COLO668 (cell line): ENCODE measurements at regions not wholly inside any gene's neighbourhood (a gene's known extent, or its start where the extent isn't known, plus 50 kb on each side); places are given as distances from the start of the nearest gene placed in this dataset.

ENCODE experiments used
- DNase-seq: peaks from one replicate; lab custom pipeline; 2025; ENCODE audit not compliant: unreplicated experiment; lab: John Stamatoyannopoulos, UW

DNA sequence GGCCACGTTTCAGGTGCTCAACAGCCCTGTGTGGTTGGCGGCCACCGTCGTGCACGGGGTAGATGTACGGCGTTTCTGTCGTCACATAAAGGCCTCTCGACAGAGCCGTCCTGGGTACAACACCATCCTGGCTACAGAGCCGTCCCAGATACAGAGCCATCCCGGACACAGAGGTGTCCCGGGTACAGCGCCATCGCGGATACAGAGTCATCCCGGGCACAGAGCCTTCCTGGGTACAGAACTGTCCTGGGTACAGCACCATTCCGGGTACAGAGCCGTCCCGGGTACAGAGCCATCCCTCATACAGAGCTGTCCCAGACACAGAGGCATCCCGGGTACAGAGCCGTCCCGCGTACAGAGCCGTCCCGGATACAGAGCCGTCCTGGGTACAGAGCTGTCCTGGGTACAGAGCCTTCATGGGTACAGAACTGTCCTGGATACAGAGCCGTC lies 222.7 kb upstream of the SOX1 start:
- no peak for DNase-seq

DNA sequence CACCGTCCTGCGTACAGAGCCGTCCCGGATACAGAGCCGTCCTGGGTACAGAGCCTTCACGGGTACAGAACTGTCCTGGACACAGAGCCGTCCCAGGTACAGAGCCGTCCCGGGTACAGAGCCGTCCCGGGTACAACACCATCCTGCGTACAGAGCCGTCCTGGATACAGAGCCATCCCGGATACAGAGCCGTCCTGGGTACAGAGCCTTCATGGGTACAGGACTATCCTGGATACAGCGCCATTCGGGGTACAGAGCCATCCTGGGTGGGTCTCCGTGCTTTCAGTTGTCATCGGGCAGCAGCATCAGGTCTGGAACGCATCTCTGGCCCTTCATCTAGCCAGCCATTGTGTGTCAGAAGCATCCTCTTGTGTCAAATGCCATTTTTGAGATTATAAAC lies 222.3 kb upstream of the SOX1 start:
- DNase-seq, result no peak

DNA sequence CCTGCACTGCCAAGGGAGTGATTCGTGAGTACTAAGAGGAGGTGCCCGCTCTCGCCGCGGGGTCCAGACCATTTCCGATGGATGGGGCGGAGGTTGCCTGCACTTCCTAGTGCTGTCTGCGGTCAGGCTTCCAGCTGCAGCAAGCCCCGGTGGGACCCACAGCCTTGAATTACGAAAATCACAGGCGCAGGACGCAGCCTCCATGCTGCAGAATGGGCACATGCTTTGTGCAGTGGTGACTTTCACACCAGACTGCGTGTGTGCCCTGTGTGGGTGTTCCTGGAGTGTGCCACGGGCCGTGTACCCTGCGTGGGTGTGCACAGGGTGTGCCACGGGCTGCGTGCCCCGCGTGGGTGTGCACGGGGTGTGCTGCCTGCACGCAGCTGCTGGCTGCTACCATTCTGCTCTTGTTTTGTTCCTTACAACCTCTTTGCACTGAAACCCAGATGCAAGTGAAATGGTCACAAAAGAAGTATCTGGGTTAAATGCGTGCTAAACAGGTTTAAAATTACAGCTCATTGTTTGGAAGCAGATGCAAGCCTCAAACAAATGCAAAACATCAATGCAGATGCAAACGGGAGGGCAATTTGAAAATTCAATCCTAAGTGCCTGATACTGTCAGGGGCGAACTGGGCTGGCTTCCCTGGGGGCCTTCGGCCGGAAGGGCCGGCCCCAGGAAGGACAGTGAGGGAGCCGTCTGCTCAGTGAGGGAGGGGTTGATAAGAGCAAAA lies 221.2 kb upstream of the SOX1 start:
- DNase-seq, result no peak

DNA sequence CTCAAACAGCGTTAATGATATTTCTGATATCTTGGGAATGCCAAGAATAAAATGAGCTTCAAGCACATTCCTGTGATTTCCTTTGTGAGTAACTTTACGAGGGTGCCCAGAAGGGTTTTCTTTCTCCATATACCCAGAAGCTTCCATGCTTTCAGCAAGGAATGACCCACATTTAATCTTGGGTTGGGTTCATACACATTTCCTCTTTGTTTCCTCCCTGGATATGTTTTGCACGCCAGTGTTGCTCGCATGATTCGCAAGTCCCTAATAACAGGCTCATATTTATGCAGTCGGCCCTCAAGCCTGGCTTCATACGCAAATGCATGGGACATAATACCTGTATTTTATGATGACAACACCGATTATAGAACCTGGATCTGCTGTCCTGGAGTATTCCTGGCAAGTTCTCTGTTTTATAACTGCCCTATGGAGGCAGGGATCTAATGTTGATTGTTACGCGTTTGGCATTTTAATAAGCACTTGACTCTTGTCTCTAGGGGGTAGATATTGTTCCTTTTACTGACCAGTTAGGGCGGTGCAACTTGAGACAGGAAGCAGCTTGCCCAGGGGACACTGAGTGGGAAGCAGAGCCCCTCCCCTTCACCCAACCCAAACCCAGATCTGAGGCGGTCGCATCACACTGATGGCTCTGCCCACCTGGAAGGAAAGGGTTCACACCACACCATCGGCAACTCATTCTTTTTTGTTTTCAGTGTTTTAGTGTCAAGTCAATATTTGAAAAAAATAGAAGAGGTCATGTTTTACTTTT lies 220.4 kb upstream of the SOX1 start:
- DNase-seq, result peak; percentile 53

DNA sequence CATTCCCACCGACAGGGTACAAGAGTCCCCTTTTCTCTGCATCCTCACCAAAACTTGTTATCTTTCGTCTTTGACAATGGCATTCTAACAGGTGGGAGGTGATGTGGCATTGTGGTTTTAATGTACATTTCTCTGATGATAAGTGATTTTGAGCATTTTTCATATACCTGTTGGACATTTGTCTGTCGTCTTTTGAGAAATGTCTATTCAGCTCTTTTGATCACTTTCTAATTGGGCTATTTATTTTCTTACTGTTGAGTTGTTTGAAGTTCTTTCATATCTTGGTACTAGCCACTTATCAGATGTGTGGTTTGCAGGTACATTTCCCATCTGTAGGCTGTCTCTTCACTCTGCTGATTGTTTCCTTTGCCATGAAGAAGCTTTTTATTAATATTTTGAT lies 219.0 kb upstream of the SOX1 start:
- no peak for DNase-seq

DNA sequence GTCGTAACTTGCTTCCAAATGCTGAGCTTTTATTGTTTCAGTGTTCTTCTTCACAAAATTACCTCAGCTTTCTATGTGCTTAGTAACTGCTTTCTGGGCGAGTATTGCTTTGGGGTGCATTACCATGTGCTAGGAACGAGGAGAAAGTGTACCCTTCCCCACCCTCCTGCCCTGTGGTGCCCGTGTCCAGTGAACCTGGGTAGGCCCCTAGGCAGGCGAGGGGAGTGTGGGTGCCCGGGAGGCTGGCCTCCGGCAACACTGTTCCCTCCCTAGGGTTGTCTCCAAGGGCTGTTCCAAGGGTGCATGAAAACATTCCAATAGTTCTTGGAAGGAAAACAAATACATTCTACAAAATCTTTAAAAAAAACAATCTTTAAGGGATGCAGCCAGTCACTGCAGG lies 216.5 kb upstream of the SOX1 start:
- DNase-seq, result no peak

DNA sequence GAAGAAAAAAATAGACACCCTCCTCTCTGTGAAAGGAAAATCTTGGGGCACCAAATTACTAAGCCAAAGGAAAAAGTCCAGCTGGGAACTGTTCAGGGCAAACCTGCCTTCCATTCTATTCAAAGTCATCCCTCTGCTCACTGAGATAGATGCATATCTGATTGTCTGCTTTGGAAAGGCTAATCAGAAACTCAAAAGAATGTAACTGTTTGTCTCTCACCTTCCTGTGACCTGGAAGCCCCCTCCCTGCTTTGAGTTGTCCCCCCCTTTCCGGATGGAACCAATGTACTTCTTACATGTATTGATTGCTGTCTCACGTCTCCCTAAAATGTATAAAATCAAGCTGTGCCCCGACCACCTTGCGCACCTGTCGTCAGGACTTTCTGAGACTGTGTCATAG lies 216.0 kb upstream of the SOX1 start:
- DNase-seq, result no peak

DNA sequence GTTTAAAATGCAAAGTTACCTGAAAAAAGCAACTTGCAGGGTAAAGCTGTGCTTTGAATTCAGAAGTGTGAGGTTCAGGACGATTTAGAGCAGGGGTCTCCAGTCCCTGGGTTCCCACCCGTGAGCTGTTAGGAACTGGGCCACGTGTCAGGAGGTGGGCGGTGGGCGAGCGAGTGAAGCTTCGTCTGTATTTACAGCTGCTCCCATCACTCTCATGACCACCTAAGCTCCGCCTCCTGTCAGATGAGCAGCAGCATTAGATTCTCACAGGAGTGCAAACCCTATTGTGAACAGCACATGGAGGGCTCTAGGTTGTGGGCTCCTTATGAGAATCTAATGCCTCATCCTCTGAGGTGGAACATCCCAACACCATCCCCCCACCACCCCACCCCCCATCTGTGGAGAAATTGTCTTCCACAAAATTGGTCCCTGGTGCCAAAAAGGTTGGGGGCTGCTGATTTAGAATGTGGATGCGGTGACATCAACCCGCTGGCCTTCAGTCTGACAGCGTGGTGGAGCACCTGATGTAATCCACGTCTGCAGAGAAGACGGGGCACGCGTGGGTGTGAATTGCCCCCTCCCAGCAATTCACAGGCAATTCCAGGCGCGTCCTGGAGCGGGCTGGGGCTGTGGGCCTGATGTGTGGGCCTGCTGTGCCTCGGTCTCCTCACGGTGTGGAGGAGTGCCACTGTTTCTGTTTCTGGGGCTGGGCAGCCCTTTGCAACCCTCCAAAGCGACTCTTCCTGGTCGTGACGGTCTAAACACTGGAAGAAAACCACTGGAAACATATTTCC lies 214.0 kb upstream of the SOX1 start:
- peak; percentile 87 for DNase-seq

DNA sequence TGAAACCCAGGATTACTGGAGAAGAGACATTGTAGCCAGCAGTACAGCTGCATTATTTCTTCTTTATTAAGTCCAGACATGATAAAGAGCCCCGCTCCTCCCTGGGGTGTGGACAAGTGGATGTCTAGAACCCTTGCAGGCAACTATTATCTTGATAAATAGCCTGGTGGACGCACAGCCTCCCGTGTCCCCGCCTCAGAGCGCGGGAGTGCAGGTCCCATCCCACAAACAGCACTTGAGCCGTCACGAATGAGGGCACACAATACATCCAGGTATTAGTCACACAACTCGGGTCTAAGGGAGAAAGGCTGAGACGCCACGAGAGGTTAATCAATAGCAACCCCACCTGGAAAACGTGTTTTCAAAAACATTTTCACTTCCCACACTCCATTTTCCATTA lies 213.2 kb upstream of the SOX1 start:
- DNase-seq, result peak; percentile 99

DNA sequence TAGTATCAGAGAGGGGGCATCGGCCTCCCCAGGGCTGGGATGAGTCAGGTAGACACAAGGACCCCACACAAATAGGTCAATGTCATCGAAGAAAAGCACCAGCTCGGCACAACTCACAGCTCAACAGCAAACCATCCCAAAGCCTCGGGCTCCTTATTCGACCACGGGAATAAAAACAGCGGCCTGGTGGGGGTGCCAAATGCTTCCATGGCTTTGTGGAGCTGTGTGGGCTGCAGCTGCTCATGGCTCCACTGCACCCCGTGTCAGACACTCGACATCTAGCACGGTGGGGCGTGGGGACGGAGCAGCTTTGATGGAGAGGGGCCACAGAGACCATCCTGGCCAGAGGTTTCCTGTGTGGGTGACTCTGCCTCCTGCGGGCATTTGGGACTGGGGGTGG lies 212.5 kb upstream of the SOX1 start:
- peak; percentile 85 for DNase-seq

DNA sequence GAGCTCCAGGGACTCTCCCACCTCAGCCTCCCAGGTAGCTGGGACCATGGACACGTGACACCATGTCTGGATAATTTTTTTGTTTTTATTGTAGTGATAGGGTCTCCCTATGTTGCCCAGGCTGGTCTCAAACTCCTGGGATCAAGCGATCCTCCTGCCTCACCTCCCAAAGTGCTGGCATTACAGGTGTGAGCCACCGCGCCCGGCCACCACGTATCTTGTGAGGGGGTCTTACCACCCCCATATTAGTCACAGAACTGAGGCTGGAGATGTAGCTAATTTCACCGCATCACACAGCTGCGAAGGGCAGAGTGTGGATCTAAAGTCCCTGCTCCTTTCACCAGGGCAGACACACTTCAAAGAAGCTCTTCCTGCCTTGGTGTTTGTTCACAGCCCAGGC lies 211.8 kb upstream of the SOX1 start:
- no peak for DNase-seq

DNA sequence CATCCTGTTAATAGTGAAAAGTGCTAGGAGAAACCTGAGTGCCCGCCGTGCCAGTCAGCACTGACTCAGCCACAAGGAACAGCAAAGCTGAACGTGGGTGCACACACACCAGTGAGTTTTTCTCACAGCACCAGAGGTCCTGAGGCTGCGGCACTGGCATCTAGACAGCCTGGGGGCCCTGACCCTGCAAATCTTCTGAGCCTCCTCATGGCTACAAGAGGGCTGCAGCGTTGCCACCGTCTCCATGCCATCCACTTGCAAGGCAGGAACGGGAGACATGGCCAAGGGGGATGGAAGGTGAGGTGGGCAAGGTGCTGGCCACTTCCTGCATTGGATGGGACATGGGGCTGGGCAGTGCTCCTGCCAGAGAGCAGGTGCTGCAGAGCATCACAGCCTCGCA lies 211.2 kb upstream of the SOX1 start:
- no peak for DNase-seq

DNA sequence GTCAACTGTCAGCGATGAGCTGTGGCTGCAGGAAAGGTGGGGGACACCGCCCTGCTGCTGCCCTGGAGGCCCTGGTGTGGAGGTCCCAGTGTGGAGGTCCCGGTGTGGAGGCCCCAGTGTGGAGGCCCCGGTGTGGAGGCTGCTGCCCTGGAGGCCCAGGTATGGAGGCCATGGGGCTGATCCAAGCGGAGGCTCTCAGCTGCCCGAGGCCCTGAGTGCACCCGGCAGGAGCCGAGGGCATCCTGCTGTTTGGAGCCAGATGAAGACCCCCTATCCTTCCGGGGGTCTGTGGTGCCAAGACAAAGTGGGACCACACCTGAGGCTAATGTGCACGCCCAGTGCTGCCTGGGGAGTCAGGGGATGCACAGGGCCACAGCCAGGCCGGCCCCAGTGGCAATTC lies 210.4 kb upstream of the SOX1 start:
- no peak for DNase-seq

DNA sequence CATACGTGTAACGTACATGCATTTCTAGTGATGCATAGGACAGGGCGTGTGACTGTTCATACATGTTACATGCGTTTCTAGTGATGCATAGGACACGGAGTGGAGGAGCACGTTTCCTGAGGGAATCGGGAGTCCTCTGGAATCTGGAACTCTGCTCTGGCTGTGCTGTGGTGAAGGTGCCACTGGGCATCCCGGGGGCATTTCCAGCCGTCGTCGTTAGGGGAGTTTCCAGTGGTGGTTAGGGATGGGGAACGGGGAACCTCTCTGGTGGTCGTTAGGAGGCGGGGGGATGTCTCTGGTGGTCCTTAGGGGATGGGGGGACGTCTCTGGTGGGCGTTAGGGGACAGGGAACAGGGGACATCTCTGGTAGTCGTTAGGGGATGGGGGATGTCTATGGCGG lies 209.6 kb upstream of the SOX1 start:
- DNase-seq, result no peak

DNA sequence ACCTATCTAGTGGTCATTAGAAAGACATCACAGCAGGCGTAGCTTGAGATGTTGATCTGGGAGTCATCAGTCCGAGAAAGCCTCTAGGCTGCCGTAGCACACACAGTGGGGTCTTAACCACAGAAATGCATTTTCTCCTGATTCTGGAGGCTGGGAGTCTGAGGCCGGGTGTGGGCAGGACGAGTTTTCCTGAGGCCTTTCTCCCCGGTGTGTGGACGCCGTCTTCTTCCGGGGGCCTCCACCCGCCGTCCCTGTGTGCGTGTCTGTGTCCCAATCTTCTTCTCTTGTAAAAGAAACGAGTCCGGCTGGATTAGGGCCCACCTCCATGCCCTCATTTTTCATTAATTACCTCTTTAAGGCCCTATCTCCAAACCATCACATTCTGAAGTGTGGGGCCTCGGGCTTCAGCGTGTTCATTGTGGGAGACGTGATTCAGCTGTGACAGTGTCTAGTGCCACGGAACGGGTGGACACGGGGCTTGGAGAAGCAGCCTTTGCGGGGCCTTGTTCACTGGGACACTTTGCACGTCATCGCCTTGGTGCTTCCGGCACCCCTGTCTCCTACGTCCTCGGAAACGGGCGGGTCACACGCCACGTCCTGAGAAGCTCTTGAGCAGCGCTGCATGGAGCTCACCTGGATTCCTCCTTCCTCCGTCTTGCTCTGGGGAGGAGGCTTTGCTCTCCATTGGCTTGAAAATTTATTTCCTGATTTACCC lies 208.9 kb upstream of the SOX1 start:
- DNase-seq, result no peak

DNA sequence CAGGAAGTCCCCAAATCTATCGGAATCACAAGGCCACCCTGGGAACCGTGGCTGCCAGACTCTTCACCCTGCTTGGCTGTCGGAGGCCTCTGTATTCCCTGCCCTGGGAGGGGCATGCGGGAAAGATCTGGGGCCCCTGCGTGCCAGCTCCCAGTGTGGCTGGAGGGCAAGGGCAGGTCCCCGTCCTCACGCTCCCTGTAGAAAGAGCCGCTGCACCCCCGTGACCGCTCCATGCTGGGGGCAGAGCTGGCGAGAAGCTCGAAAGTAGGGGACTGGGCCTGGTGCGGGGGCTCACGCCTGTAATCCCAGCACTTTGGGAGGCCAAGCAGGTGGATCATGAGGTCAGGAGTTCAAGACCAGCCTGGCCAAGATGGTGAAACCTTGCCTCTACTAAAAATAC lies 208.4 kb upstream of the SOX1 start:
- DNase-seq, result no peak

DNA sequence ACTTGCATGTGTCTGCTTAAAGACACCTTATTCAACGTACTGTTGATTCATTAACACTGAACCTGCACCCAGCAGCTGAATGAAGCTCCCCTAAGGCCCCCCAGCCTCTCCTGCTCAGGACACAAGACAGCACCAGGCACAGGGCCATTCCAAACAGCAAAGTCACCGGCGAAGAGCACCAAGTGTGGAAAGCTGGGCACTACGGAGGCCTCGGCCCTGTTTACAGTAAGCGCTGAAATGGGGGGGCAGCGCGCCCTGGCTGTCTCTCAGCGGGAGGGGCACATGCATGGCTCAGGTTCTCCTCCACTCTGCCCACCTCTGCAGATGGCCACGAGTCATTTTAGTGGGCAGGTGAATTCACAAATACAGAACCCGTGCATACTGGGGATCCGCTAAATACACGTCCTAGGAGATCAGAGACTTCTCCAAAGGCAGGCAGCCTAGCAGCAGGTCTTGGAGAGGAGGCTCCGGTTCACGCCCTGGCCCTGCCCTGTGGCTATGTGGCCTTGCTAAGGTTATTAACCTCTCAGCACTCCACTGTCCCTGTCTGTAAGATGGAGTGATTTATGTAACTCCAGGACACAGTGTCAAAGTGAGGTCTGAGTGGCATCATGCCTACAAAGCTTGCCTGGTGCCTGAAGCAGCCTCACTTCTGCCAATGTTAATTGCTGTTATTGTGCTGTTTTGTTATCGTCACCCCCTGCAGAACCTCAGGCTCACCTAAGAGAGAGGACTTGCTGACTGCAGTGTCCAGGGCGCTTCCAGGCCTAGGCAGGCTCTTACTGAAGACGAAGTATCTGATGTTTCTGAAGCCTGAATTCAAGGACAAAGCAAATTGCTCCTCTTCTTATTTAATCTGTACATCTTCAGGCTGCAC lies 207.4 kb upstream of the SOX1 start:
- DNase-seq, result no peak

DNA sequence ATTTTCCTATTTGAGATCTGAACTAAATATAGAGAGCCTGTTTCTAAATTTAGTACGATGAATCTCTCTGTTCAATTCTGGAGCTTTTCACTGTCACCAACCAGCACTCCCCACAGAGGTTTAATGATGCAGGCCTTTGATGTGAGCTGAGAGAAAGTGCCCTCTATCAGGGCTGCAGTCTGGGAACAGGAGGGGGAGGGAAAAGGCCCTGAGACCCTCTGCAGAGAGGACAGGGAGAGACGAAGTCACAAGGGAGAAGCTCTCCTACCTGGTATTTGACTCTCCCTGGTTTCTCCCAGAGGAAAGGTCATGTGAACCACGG lies 206.8 kb upstream of the SOX1 start:
- no peak for DNase-seq

DNA sequence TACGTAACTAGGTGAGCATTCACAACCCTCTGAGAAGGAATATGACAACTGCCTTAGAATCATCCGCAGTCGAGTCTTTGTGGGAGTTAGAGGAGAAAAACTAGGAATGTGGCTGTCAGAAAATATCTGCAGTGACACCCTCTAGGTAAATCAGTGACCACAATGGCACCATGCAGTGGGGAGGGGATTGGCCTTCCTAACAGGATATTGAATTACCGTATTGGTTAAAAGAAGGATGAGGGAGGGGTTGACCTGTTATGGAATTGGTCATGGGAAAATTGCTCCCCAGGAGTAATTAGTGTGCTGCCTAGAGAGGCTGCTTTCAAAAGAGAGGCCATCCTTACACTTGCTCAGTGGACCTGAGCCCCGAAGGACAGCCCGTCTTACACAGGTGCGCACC lies 205.6 kb upstream of the SOX1 start:
- DNase-seq, result no peak

DNA sequence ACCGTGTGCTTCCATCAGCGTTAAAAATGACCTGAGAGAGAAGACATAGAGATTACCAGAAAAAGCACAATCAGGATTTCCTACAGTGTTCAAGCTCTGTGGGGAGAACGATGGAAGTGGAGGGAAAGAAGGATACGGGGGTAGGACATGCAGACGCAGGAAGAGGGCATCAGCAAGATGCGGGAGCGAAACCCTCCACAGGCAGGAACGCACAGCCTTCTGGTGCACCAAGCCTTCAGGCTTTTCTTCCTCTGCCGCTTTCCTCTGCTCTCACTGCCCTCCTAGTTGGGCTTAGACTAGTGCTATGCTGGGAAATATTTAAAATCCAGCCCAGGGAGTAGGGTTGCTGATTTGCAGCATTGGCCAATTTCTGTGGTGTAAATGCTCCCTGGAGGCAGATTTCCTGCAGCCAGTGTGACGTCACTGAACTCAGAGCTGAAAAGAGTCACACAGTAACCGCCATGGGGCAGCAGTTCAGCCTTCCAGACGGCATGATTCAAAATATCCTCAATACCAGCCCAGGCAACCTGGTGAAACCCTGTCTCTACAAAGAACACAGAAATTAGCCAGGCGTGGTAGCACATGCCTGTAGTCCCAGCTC lies 205.1 kb upstream of the SOX1 start:
- DNase-seq, result no peak
